Jurkat, Clone E6-1 (cell line): ENCODE measurements at regions not wholly inside any gene's neighbourhood (a gene's known extent, or its start where the extent isn't known, plus 50 kb on each side); places are given as distances from the start of the nearest gene placed in this dataset.

Experiments used
- DNase-seq: peaks from one replicate; pipeline ENCODE4 v3.0.0-alpha.2; 2011; ENCODE audit warnings: low read depth, low spot score
- H3K4me3 ChIP-seq: 2 replicates; pipeline ENCODE4 v1.5.1; 2011; ENCODE audit warnings: mild to moderate bottlenecking, low read length, control low read depth, moderate library complexity

DNA sequence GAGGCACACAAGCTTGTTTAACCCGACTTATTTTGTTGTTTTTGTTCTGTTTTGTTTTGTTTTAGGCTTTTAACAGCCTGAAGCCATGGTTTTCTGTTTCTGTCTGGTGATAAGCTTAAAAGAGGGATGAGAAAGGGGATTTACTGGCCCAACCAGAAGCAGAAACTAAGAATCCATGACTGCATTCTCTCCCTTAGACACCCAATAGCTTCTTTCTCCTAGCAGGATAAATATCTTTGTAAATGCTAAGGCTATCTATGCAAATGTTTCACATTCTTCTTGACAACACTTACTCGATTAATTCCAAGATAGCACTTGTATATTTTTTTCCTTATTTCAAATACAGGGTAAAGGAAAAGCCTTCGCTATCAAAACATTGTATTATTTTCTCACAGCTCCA, 53.7 kb upstream of the SMAD1 start:
- no peak overlapping the region for H3K4me3 ChIP-seq
- DNase-seq: no peak

DNA sequence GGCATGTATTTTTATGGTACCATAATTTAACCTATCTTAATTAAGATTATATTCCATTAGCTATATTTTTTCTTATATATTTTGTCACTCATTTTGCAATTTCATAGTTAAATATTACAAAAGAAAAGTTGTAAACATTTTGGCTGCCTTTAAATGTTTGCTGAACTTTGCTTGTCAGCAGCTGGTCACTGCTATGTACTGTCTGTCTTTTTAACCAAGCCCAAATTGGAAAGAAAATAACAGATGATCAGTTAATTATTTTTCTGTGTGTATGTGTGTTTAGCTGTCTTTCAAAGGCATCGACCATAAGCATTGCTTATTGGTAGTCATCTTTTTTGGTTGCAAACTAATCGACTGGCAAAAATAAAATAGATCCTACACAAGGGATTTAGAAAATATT, 54.4 kb upstream of the SMAD1 start:
- no peak for DNase-seq
- no peak overlapping the region for H3K4me3 ChIP-seq

DNA sequence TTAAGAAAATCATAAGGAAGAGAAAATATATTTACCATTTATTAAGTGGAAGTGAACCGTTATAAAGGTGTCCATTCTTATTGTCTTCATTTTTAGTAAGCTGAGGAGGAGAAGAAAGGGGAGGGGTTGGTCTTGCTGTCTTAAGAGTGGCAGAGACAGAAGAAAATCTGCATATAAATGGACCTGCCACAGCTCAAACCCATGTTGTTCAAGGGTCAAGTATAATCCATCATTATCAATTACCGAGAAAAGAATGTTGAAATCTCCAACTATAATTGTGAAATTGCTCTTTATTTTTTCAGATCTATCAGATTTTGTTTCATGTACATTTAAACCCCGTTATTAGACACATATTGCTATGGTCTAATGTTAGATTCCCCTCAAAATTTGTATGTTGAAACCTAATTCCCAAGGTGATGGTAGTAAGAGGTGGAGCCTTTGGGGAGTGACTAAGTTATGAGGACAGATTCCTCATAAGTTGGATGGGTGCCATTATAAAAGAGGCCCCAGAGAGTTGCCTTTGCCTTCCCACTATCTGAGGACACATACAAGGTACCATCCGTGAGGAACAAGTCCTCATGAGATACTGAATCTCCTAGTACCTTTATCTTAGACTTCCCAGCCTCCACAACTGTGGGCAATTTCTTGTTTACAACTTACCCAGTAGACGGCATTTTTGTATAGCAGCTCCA, 58.5 kb upstream of the SMAD1 start:
- DNase-seq: no peak
- no peak overlapping the region for H3K4me3 ChIP-seq

DNA sequence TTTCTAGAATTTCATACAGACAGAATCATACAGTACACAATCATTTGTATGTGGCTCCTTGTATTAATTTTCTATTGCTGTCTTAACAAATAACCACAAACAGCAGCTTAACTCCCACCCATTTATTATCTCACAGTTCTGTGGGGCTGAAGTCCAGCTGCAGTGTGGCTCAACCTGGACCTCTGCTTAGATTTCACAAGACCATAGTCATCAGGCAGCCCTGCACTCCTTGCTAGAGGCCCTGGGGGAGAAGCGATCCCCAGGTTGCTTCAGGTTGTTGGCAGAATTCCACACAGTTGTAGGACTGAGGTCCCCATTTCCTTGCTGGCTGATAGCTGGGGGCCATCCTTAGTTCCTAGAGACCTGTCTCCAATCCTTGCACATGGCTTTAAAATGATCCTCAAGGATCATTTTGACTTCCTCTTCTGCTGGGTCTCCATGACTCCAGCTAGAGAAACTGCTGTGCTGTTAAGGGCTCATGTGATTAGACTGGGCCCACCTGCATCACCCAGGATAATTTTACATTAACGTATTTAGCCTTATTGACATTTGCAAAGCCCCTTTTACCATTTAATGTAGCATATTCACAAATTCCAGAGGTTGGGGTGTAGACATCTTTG, 60.9 kb upstream of the SMAD1 start:
- no peak overlapping the region for H3K4me3 ChIP-seq
- DNase-seq: no peak

DNA sequence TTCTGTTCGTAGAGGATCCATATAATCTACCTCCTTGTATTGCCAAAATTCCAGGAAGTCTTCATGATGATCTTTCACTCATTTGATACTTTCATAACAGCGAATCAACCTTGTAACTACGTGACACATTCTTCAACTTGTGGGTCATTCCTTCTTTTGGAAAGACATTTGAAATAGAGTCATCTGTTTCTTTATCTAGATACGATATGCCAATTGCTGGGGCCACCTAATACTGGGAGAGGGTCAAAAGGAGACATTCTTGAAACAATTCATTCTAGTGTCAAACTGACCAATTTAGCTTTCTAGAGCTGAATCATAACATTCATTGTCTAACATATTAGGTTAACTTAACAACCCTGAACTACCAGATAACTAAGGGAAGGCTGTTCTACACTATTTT, 62.9 kb upstream of the SMAD1 start:
- DNase-seq: no peak
- no peak overlapping the region for H3K4me3 ChIP-seq

DNA sequence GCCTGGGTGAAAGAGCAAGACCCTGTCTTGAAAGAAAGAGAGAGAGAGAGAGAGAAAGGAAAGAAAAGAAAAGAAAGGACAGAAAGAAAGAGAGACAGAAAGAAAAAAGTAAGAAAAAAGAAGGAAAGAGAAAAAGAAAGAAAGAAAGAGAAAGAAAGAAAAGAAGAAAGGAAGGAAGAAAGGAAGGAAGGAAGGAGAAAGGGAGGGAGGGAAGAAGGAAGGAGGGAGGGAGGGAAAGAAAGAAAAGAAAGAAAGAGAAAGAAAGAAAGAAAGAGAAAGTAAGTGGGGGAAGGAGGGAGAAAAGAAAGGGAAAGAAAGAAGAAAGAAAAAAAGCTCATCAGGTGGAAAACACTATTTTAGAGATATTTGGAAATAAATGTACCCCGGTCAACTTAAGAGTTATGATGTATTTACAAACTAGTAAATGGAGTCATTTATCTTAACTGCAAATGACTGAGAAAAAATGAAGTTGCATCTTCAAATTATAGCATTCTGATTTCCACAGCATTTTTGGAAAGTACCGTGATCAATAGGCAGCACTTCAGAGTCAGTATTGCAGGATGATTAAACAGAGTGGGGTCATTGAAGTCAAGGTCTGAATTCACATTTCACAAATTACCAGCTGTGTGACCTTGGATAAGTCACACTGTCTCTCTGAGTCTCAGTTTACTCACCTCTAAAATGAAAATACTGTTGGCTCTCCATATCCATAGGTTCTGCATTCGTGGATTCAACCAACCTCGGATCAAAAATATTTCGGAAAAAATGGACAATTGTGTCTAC, 64.1 kb upstream of the SMAD1 start:
- no peak for DNase-seq
- no peak overlapping the region for H3K4me3 ChIP-seq

DNA sequence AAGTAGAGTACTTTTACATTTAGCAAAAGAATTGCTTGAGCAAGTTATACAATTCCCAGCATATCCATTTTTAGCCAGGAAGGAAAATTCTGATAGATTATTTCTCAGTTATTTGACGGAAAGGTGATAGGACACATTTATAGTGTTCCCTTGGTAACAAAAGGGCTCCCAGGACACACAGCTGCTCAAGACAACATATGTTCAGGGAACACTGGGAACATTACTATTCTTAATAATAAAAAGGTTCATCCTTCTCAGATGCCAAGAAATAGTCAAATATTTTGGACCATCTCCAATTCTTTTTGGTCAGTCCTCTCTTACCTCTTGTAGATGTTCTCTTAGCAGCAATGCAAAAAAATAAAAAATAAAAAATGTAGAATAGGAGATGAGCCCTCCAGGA, 66.8 kb upstream of the SMAD1 start:
- DNase-seq: no peak
- no peak overlapping the region for H3K4me3 ChIP-seq

DNA sequence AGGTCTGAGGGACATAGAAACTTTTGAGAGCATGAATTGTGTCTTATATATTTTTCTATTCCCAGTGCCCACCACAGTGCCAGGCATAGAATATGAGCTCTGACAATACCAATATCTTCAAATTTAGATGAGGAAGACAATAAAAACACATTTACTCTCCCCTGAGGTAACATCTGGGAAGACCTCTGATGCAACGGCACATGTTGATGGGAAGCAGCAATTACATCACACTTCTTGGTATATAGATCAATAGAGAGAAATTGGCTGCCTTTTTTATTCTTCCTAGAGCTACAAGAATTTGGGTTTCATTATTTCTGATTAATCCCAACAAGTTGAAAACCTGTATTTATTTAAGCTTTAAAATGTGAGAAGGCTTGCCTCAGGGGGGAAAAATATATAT, 67.4 kb upstream of the SMAD1 start:
- H3K4me3 ChIP-seq: no peak overlapping the region
- no peak for DNase-seq

DNA sequence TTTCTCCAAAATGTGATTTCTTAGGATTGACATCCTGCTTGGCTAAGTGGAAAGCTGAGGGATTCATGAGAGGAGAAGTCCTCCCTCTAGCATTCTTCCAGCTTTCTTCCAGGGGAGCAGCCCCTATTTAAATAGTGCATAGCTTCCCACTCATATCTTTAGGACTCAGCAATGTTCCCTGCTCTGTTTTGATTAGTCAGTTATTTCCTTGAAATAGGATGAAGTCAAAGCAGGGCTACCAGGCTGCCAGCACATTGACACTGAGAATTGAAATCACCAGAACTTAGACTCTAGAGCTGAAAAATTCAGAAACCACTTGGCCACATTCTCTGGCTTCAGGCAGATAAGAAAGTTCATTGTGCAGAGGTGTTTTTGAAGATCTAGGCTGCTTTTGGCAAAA, 74.7 kb upstream of the SMAD1 start:
- no peak overlapping the region for H3K4me3 ChIP-seq

DNA sequence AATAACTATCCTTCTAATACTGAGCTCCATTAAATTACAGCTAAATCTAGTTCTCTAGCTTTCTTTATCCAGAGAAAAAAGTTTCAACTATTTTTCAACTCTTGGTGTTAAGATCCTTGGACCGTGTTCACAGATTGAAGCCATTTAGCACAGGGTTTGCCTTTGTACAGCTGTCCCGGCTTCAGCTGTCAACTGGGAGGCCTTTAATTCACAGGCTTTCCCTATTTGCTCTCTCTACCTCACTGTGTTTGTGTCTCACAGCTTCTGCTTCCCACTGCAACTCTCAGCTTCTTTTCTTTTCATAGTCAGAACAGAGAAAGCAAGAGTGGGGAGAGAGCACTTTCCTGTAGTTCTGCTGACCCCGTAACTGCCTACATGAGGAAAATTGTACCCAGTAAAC, 76.9 kb upstream of the SMAD1 start:
- no peak overlapping the region for H3K4me3 ChIP-seq
- DNase-seq: no peak

More for the DNA sequence above, 74.7 kb upstream of the SMAD1 start:
- DNase-seq: no peak

DNA sequence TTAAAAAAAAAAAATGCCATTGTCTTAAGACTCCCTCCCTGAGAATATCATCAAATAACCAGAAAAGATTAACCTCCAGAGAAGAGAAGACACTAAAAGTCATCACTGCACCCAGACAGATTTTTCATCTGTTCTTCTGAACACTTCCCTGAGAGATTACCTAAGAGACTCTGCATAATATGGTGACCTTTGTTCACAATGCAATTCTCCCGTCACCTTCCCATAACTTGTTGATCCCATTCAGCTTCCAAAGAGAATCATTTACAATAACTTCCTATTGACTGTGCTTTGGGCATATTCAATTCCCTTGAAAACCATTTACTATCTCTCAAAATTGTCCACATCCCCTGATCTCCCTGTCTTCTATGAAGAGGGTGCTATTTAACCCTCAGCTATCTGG, 85.1 kb upstream of the SMAD1 start:
- no peak overlapping the region for H3K4me3 ChIP-seq
- no peak for DNase-seq

DNA sequence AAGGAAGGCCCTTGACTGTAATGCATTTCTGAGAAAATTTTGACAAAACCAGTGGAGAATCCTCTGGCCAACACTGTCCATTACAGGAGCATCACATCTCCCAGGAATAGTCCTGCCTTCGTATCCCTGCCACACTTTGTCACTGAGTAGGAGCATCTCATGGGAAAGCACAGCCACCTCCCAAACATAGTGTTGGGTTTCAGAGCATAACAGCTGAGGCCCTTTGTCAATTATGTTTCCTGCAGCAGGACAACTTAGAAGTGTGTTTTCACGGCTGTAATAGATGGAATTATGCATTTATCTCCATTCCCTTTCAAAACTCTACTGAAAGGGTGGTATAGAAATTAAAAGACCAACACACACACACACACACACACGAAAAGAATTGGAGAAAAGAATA, 91.1 kb upstream of the SMAD1 start:
- no peak for DNase-seq

DNA sequence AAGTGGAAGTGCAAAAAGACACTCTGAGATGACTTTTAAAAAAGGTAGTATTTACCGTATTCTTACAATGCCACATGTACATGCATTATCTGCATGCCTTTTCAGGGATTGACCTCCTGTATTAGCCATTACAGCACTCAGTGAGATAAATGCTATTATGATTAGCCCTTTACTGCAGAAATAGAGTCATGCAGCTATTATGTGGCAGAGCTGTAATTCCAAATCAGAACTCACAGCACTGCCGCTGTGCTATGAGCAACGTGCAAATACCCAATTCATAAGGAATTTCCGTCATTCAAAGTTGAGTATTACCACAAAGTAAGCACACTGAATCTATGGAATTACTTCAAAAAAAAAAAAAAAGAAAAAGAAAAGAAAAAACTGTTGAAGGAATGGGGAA, 92.1 kb upstream of the SMAD1 start:
- H3K4me3 ChIP-seq: no peak overlapping the region
- no peak for DNase-seq

More for the DNA sequence above, 91.1 kb upstream of the SMAD1 start:
- no peak overlapping the region for H3K4me3 ChIP-seq

DNA sequence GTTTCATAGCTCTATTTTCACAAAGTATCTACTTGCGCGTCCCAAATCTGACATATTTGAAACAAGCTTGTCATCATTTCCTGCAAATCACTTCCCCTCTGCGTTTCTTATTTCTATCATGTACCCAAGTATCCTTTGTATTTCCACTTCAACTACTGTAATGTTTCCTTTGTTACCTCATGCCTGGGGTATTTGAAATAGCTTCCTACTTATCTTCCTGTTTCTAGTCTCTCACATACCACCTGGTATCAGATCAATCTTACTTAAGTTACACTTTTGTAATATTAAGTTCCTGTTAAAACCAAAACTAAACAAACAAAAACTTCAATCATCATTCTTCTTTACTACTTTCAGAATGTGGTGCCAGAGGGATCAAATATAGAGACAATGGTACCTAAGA, 93.6 kb upstream of the SMAD1 start:
- no peak for DNase-seq
- H3K4me3 ChIP-seq: no peak overlapping the region

DNA sequence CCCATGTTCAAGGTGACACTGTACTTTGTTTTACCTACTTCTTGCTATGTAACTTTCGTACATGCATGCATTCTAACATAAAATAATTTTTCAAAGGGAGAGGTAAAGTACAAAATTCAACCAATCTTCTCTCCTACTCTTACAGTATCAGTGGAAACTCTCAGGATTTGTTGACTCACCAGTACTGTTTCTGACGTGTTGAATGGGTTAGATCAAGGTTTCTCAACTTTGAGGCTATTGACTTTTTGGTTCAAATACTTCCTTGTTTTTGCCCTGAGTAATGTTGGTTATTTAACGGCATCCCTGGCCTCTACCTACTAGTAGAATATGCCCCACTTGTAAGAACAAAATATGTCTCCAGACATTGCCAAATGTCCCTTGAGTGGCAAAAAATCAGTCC, 94.6 kb upstream of the SMAD1 start:
- no peak for DNase-seq
- no peak overlapping the region for H3K4me3 ChIP-seq

DNA sequence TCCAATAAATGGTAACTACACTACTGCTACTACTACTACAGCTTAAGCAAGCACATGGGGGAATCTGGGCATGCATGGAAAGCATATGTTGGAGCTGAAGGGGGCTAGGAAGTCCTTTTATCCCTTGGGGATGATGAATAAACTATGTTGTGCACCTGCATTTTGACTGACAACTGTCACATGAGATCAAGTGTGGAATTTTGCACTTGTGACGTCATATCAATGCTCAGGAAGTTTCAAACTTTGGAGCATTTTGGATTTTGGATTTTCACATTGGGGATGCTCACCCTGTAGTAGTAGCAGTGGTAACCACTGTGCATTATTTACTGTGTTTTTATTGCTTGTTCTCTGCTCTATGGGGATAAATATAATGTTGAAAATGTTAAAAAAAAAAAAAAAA, 100.5 kb upstream of the SMAD1 start:
- H3K4me3 ChIP-seq: no peak overlapping the region
- no peak for DNase-seq

DNA sequence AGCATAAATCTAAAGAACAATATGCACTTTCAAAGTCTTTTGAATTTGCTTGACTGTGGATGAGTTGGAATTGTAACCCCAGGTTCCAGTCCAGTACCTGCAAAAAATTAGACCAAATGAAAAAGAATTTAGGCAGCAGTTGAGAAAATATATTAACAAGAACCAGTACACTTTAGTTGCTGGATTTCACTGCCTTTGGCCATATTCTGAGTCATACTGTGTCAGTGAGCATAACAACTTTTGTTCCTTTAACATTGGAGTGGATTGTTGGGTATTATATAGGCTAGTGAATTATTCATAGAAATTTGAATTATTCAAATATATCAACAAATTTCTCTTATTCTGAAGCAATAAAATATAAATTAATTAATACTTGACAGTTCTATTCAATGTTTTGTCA, 101.5 kb upstream of the SMAD1 start:
- no peak for DNase-seq

DNA sequence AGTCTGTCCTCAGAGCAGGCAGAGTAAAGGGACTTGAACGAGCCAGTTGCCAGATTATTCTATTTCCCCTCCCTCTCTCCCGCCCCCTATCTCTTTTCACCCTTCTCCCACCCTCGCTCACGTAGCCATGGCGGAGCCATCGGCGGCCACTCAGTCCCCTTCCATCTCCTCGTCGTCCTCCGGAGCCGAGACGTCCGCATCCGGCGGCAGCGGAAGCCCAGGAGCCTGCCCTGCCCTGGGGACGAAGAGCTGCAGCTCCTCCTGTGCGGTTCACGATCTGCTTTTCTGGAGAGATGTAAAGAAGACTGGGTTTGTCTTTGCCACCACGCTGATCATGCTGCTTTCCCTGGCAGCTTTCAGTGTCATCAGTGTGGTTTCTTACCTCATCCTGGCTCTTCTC, 106.2 kb upstream of the SMAD1 start:
- no peak overlapping the region for H3K4me3 ChIP-seq
- no peak for DNase-seq

More for the DNA sequence above, 101.5 kb upstream of the SMAD1 start:
- H3K4me3 ChIP-seq: no peak overlapping the region

DNA sequence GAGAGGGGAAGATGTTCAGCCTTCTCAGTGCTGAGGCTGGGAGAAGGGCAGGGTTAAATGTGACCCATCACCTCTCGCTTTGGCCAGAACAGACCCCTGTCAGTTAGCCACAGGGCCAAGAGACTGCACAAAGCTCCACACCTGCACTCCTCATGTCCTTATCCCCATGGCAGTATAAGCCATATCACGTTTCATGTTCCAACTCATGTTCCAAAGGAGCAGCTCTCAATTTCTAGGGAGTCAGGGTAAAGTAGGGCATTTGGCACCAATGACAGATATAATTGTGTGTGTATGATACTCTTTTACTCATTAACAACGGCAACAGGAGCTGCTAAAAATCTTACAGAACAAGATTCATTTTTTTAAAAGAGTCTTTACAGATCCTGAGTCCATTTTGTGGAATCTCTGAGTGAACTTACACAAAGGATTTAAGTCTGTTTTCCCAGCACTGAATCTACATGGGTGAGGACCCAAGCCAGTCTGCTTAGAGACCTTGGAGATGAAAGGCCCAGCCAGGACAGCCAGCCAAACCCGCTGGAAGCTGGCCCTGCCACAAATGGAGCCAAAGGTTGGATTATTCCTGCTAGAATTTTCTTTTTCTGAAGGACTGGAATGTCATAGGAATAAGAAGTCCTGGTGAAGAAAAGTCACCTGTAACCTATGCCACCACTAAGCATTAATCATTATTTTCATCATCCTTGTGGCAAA, 129.1 kb upstream of the SMAD1 start:
- DNase-seq: no peak
- no peak overlapping the region for H3K4me3 ChIP-seq

DNA sequence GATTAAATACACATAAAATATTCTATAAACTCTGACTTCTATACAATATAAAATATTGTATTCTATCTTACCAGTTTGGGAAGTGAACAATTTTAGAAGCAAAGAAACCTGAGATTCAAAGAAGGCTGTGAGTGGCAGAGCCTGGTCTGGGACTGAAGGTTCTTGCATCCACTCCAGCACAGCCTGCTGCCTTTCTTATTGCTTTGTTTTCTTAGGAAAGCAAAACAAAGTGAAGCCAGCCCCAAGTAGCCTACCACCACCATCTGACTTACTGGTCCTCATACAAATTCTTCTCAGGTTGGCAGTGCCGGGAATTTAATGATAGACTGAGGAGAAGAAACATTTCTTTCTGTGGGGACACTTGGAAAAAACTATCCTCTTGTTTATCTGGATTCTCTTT, 129.7 kb upstream of the SMAD1 start:
- no peak overlapping the region for H3K4me3 ChIP-seq
- DNase-seq: no peak
